ENCODE measurements at regions not wholly inside any gene's neighbourhood (a gene's known extent, or its start where the extent isn't known, plus 50 kb on each side); places are given as distances from the start of the nearest gene placed in this dataset.

DNA sequence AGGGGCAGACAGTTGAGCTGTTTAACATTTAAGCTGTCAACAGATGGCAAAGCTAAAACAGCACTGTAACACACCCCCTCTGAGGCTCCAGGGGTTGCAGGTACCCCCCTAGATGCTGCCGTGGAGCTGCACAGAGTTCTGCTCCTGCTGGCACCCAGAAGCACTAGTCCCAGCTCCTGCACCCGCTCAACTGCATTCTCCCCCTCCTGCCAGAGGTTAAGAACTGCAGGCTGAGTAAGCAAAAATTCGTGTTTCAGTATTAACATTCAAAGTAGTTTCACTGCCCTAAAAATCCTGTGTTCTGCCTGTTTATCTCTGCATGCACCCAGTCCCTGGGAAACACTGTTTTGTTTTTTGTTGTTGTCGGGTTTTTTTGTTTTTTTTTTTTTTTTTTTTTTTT is 790.8 kb upstream of the KCND2 start:
- Histone ChIP-seq H3K79me2 (replicated peaks; ENCODE audit: insufficient read depth, low read length) (no peaks in the 10 kb centered on the region), H3K4me3 (ENCODE audit: low read length) (no peak overlapping the region), H4K20me1 (ENCODE audit: insufficient read depth) (no peaks in the 10 kb centered on the region), H2AFZ (ENCODE audit: low read depth, low read length) (no peak overlapping the region), H3K9me3 (ENCODE audit: low read length) (no peaks in the 10 kb centered on the region), H3K36me3 (ENCODE audit: insufficient read depth, low read length) (no peaks in the 10 kb centered on the region), H3K27me3 (ENCODE audit: insufficient read depth, low read depth, low read length) (no peaks in the 10 kb centered on the region), H3K9ac (ENCODE audit: low read length) (no peak overlapping the region), H3K27ac (ENCODE audit: low read length) (no peak overlapping the region), H3F3A (ENCODE audit: insufficient read depth, low read length, poor library complexity, severe bottlenecking) (no peaks in the 10 kb centered on the region), H3K4me2 (ENCODE audit: low read length) (no peak overlapping the region), H3K9me2 (ENCODE audit: insufficient read depth, low read length) (no peaks in the 10 kb centered on the region)
- no peak for TF ChIP-seq REST (IDR thresholded peaks at IDR 0.05; ENCODE audit: borderline replicate concordance)
- no peak for TF ChIP-seq TAF1 (IDR thresholded peaks at IDR 0.05; ENCODE audit: low read depth)
- TF ChIP-seq POLR2AphosphoS5 (IDR thresholded peaks at IDR 0.05): no peak
- no peak for TF ChIP-seq EZH2 (IDR thresholded peaks at IDR 0.05; ENCODE audit: borderline replicate concordance, insufficient read depth, low read length, poor library complexity, severe bottlenecking)
- no peak for TF ChIP-seq RAD21 (conservative IDR thresholded peaks at IDR 0.05)
- no peak for TF ChIP-seq EP300 (conservative IDR thresholded peaks at IDR 0.05; ENCODE audit: poor library complexity, severe bottlenecking)
- TF ChIP-seq, protein P1, sequence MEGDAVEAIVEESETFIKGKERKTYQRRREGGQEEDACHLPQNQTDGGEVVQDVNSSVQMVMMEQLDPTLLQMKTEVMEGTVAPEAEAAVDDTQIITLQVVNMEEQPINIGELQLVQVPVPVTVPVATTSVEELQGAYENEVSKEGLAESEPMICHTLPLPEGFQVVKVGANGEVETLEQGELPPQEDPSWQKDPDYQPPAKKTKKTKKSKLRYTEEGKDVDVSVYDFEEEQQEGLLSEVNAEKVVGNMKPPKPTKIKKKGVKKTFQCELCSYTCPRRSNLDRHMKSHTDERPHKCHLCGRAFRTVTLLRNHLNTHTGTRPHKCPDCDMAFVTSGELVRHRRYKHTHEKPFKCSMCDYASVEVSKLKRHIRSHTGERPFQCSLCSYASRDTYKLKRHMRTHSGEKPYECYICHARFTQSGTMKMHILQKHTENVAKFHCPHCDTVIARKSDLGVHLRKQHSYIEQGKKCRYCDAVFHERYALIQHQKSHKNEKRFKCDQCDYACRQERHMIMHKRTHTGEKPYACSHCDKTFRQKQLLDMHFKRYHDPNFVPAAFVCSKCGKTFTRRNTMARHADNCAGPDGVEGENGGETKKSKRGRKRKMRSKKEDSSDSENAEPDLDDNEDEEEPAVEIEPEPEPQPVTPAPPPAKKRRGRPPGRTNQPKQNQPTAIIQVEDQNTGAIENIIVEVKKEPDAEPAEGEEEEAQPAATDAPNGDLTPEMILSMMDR (IDR thresholded peaks at IDR 0.05; ENCODE audit: poor library complexity, severe bottlenecking): no peak
- TF ChIP-seq MXI1 (conservative IDR thresholded peaks at IDR 0.05; ENCODE audit: poor library complexity, severe bottlenecking): no peak
- TF ChIP-seq SMC3 (conservative IDR thresholded peaks at IDR 0.05; ENCODE audit: poor library complexity): no peak

DNA sequence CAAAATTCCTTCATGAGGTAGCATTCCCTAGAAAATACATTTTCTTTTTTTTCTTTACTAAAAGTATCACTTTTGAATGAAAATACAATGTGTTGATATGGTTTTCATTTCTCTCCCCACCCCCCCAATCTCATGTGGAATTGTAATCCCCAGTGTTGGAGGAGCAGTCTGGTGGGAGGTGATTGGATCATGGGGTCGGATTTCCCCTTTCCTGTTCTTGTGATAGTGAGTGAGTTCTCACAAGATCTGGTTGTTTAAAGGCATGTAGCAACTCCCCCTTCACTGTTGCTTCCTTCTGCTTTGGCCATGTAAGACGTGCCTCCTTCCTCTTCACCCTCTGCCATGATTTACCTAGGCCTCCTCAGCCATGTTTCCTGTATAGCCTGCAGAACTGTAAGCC is 790.3 kb upstream of the KCND2 start:
- Histone ChIP-seq H3K27ac (ENCODE audit: low read length) (no peak overlapping the region), H3K4me2 (ENCODE audit: low read length) (no peak overlapping the region), H3K27me3 (ENCODE audit: insufficient read depth, low read depth, low read length) (no peaks in the 10 kb centered on the region), H3K9me3 (ENCODE audit: low read length) (no peaks in the 10 kb centered on the region), H3K79me2 (replicated peaks; ENCODE audit: insufficient read depth, low read length) (no peaks in the 10 kb centered on the region), H3K9ac (ENCODE audit: low read length) (no peak overlapping the region), H3K36me3 (ENCODE audit: insufficient read depth, low read length) (no peaks in the 10 kb centered on the region), H3K4me3 (ENCODE audit: low read length) (no peak overlapping the region), H2AFZ (ENCODE audit: low read depth, low read length) (no peak overlapping the region), H3F3A (ENCODE audit: insufficient read depth, low read length, poor library complexity, severe bottlenecking) (no peaks in the 10 kb centered on the region), H3K9me2 (ENCODE audit: insufficient read depth, low read length) (no peaks in the 10 kb centered on the region), H4K20me1 (ENCODE audit: insufficient read depth) (no peaks in the 10 kb centered on the region)
- TF ChIP-seq, protein P1 (IDR thresholded peaks at IDR 0.05; ENCODE audit: poor library complexity, severe bottlenecking): no peak
- TF ChIP-seq REST (IDR thresholded peaks at IDR 0.05; ENCODE audit: borderline replicate concordance) (no peak), EP300 (conservative IDR thresholded peaks at IDR 0.05; ENCODE audit: poor library complexity, severe bottlenecking) (no peak), MXI1 (conservative IDR thresholded peaks at IDR 0.05; ENCODE audit: poor library complexity, severe bottlenecking) (no peak), RAD21 (conservative IDR thresholded peaks at IDR 0.05) (no peak), TAF1 (IDR thresholded peaks at IDR 0.05; ENCODE audit: low read depth) (no peak), SMC3 (conservative IDR thresholded peaks at IDR 0.05; ENCODE audit: poor library complexity) (no peak), EZH2 (IDR thresholded peaks at IDR 0.05; ENCODE audit: borderline replicate concordance, insufficient read depth, low read length, poor library complexity, severe bottlenecking) (no peak), POLR2AphosphoS5 (IDR thresholded peaks at IDR 0.05) (no peak)

All from neural cell (in vitro differentiated cells).